ENCODE measurements at regions not wholly inside any gene's neighbourhood (a gene's known extent, or its start where the extent isn't known, plus 50 kb on each side); places are given as distances from the start of the nearest gene placed in this dataset.

GRCh38 chr14:40445020-40445419 lies 1012.8 kb upstream of the FBXO33 start:
- ChIA-PET POLR2A (no interaction called here), CTCF (no interaction called here), RAD21 (ENCODE audit: low non-redundant PET in 1 of 2, low total read pairs in 2 of 2, uncharacterized antibody in 2 of 2, unreplicated experiment in 2 of 2) (no interaction called here)
- H3K9me3 ChIP-seq (ENCODE audit: control insufficient read depth in 1 of 2, insufficient read depth in 1 of 2, low read depth in 1 of 2, low read length in 2 of 2) = no peaks in the 10 kb centered on the region; a peak in 1 of 4 replicates
- no peaks in the 10 kb centered on the region for H3K9me2 ChIP-seq (ENCODE audit: insufficient read depth)
- H4K20me1 ChIP-seq (ENCODE audit: insufficient read depth) = no peaks in the 10 kb centered on the region; the same call in 1 of the 2 replicates
- no peak overlapping the region for H3K4me3 ChIP-seq (replicated peaks in 1 of 2; ENCODE audit: low read depth in 1 of 2, low read length in 2 of 2)
- DNase-seq (ENCODE audit: low read depth, low spot score) (no peak), ATAC-seq (no peak)
- H3K4me2 ChIP-seq (ENCODE audit: low read length) = no peak overlapping the region
- no peak overlapping the region for H3K27ac ChIP-seq (ENCODE audit: low read depth, low read length)
- no peaks in the 10 kb centered on the region for H3K4me1 ChIP-seq (ENCODE audit: control insufficient read depth in 1 of 2, insufficient read depth in 2 of 2, low read length in 2 of 2)
- H3K79me2 ChIP-seq (ENCODE audit: insufficient read depth, low read length) = no peaks in the 10 kb centered on the region
- H3K9ac ChIP-seq (ENCODE audit: low read length) = no peak overlapping the region
- H3K36me3 ChIP-seq (ENCODE audit: control insufficient read depth in 1 of 2, insufficient read depth in 2 of 2, low read length in 2 of 2) = no peaks in the 10 kb centered on the region
- intact Hi-C loops (cut with micrococcal nuclease) = no loop called here
- no TSS peak for BruUV-seq (replicated peaks)
- H3K27me3 ChIP-seq (ENCODE audit: insufficient read depth, low read length) = no peaks in the 10 kb centered on the region
- no peak for TF ChIP-seq CTCF (IDR thresholded peaks at IDR 0.05 in 2 of 3, conservative IDR thresholded peaks at IDR 0.05 in 1 of 3; ENCODE audit: borderline replicate concordance in 1 of 3, insufficient read depth in 1 of 3, low read depth in 2 of 3, low read length in 2 of 3)
- TF ChIP-seq EGR1 (IDR thresholded peaks at IDR 0.05; ENCODE audit: low read depth) = no peak
- TF ChIP-seq RAD21 (IDR thresholded peaks at IDR 0.05; ENCODE audit: low read depth) = no peak
- TF ChIP-seq CBX3 (IDR thresholded peaks at IDR 0.05; ENCODE audit: low read depth) = no peak
- no peak overlapping the region for H2AFZ ChIP-seq (ENCODE audit: low read depth, low read length, poor library complexity, severe bottlenecking)

- no peak overlapping the region for H3K4me3 ChIP-seq (replicated peaks in 1 of 2; ENCODE audit: low read depth in 1 of 2, low read length in 2 of 2)
- ATAC-seq (no peak), DNase-seq (ENCODE audit: low read depth, low spot score) (no peak)
- H3K27ac ChIP-seq (ENCODE audit: low read depth, low read length) = no peak overlapping the region
- H3K9ac ChIP-seq (ENCODE audit: low read length) = no peak overlapping the region
- H3K9me2 ChIP-seq (ENCODE audit: insufficient read depth) = no peaks in the 10 kb centered on the region
- H3K79me2 ChIP-seq (ENCODE audit: insufficient read depth, low read length) = no peaks in the 10 kb centered on the region
- ChIA-PET CTCF (interaction anchor here (2.0 kb wide), 1 partner anchor 19 kb away, joined by 5 read pairs; no protein-coding TSS in a partner anchor), POLR2A (no interaction called here), RAD21 (ENCODE audit: low non-redundant PET in 1 of 2, low total read pairs in 2 of 2, uncharacterized antibody in 2 of 2, unreplicated experiment in 2 of 2) (no interaction called here)
- no peaks in the 10 kb centered on the region; a peak in 1 of 4 replicates for H3K9me3 ChIP-seq (ENCODE audit: control insufficient read depth in 1 of 2, insufficient read depth in 1 of 2, low read depth in 1 of 2, low read length in 2 of 2)
- no peaks in the 10 kb centered on the region for H3K27me3 ChIP-seq (ENCODE audit: insufficient read depth, low read length)
- TF ChIP-seq CEBPB (IDR thresholded peaks at IDR 0.05; ENCODE audit: low read depth) (no peak), SP1 (IDR thresholded peaks at IDR 0.05; ENCODE audit: low read depth) (no peak), MAX (IDR thresholded peaks at IDR 0.05) (no peak)
- H4K20me1 ChIP-seq (ENCODE audit: insufficient read depth) = no peaks in the 10 kb centered on the region
- no peaks in the 10 kb centered on the region for H3K4me1 ChIP-seq (ENCODE audit: control insufficient read depth in 1 of 2, insufficient read depth in 2 of 2, low read length in 2 of 2)
- H3K4me2 ChIP-seq (ENCODE audit: low read length) = no peak overlapping the region
- no TSS peak for BruUV-seq (replicated peaks)
- no peak overlapping the region for H2AFZ ChIP-seq (ENCODE audit: low read depth, low read length, poor library complexity, severe bottlenecking)
- no peaks in the 10 kb centered on the region for H3K36me3 ChIP-seq (ENCODE audit: control insufficient read depth in 1 of 2, insufficient read depth in 2 of 2, low read length in 2 of 2)
- intact Hi-C loops (cut with micrococcal nuclease) = no loop called here
These were observed 1004.3 kb upstream of the FBXO33 start for GRCh38 chr14:40436551-40436950.
